Brain pericyte (primary cell): ENCODE measurements at regions not wholly inside any gene's neighbourhood (a gene's known extent, or its start where the extent isn't known, plus 50 kb on each side); places are given as distances from the start of the nearest gene placed in this dataset.
"Not testable (repeated sequence)": the region's sequence is repeated elsewhere in the genome, so short reads cannot be mapped to it uniquely, and the experiment has no call there.

Experiments used
- DNase-seq: peaks from one replicate; pipeline ENCODE4 v3.0.0-alpha.2; 2012; ENCODE audit warnings: low read depth, low spot score

DNA sequence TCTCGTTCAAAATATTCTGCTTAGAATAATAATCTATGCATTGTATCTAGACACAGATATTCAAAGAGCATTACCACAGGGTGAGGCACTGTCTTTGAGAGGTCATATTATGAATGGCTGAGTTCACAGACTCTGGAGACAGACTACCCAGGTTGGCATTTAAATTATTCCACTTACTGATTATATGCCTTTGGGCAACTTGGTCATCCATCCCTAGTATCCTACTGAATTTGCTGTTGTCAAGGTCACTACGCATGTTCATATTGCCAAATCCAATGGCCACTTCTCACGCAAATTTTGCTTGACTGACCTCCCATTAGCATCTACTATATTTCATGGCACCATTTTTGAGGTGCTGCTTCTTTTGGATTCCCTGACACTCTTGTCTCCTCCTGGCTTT lies 498.6 kb upstream of the TLE4 start:
- no peak for DNase-seq

DNA sequence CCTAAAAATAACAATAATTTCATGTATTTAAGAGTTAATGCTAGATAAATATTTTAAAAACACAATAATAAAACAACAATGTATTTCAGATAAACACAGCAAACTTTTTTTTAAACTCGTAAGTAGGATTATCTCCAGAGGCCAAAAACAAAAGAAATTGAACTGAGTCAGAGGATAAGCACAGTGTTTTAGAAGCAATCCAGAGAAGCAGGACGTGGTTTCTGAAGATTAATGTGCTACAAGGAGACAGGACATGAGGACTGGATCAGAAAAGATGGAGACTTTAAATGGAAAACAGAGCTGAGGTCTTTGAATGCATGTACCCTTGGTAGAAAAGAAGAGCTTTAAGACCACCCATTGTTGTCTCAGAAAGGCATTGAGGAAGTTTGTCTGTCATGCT lies 491.2 kb upstream of the TLE4 start:
- no peak for DNase-seq

DNA sequence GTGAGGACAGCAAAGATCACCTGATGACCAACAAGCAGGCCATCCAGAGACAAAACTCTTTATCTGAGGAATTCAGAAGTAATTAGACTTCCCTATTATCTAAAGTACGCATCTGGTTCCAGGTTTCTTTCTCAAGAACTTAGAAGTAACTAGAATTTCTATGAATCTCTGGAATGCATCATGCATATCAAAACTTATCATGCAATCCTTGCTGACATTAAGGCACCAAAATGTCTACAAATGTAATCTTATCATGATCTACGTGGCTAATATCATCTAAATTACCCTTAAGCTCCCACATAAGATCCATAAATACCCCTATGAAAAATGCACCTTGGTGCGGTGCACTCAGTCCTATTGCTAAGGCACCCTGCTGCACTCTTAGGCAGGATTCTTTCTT lies 488.1 kb upstream of the TLE4 start:
- no peak for DNase-seq

DNA sequence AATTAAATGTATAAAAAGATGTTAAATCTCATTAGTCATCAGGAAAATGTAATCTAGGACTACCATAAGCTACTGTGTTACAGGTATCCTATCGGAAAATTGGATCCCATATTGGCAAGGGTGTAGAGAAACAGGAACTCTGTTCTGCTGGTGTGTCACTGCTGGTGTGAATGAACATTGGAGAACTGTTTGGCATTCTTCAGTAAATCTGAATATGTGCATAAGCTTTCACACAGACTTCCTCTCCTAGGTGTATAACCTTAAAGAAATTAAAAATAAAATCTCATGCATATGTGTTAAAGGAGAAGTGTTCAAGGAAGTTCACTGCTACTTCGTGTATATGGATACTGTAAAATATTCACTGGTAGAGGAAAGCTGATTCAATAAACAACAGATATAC lies 484.6 kb upstream of the TLE4 start:
- no peak for DNase-seq

DNA sequence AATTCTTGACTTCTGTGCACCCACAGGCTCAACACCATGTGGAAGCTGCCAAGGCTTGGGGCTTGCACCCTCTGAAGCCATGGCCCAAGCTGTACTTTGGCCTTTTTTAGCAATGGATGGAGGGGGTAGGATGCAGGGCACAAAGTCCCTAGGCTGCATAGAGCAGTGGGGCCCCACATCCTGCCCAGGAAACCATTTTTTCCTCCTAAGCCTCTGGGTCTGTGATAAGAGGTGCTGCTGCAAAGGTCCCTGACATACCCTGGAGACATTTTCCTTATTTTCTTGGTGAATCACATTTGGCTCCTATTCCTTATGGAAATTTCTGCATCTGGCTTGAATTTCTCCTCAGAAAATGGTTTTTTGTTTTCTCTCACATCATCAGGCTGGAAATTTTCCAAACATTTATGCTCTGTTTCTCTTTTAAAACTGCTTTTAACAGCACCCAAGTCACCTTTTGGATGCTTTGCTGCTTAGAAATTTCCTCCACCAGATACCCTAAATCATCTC lies 482.7 kb upstream of the TLE4 start:
- DNase-seq, result no peak

DNA sequence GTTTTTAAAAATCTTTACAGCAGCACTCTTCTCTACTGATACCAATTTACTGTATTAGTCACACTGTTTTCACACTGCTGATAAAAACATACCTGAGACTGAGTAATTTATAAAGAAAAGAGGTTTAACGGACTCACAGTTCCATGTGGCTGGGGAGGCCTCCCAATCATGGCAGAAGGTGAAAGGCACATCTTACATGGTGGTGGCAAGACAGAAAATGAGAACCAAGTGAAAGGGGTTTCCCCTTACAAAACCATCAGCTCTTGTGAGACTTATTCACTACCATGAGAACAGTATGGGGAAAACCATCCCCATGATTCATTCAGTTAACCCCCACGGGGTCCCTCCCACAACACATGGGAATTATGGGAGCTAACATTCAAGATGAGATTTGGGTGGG lies 481.9 kb upstream of the TLE4 start:
- DNase-seq, result not testable (repeated sequence)

DNA sequence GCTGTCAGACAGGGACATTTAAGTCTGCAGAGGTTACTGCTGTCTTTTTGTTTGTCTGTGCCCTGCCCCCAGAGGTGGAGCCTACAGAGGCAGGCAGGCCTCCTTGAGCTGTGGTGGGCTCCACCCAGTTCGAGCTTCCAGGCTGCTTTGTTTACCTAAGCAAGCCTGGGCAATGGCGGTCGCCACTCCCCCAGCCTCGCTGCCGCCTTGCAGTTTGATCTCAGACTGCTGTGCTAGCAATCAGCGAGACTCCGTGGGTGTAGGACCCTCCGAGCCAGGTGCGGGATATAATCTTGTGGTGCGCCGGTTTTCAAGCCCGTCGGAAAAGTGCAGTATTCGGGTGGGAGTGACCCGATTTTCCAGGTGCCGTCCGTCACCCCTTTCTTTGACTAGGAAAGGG lies 468.5 kb upstream of the TLE4 start:
- not testable (repeated sequence) for DNase-seq

DNA sequence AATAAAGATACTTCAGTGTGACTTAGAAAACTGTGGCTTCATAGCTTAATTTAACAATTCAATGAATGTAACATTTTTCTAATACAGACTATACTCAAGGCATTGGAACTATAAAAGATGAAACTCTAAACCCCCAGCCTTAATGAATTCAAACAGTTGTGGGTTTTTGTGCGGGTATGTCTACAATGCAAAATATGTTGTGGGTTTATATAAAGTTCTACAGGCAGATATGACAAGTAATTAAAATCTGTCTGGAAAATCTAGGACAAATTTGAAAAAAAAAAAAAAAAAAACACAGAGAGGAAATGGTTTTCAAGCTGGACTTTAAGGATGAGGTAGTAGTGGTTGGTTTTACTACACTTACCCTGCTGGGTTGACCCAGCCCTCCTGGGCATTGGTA lies 467.5 kb upstream of the TLE4 start:
- DNase-seq, result no peak

DNA sequence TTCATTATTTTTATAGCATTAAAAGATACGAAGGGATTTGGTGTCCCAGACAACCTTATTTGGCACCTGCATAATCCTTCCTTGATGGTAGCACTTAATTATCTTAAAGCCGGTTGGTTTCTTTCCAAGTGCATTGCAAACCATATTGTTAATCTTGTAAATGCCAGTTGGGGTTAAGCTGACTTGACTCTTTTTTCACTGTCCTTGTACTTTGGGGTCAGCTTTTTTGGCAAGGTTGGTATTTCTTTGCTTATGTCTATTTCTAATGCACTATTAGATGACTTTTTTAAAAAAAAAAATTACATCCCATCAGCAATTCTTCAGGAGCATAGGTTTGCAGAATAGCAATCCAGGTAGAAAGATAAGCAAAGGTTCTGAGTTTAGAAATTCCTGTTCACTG lies 466.8 kb upstream of the TLE4 start:
- DNase-seq, result no peak

DNA sequence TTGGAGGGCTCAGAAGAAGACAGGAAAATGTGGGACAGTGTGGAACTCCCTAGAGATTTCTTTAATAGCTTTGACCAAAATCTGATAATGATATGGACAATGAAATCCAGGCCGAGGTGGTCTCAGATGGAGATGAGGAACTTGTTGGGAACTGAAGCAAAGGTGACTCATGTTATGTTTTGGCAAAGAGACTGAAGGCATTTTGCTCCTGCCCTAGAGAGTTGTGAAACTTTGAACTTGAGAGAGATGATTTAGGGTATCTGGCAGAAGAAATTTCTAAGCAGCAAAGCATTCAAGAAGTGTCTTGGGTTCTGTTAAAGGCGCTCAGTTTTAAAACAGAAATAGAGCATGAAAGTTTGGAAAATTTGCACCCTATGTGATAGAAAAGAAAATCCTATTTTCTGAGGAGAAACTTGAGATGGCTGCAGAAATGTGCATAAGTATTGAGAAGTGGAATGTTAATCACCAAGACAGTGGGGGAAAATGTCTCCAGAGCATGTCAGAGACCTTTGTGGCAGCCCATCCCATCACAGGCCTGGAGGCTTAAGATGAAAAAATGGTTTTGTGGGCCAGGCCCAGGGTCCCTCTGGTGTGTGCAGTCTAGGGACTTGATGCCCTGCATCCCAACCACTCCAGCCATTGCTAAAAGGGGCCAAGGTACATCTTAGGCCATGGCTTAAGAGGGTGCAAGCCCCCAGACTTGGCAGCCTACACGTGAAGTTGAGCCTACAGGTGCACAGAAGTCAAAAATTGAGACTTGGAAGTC lies 463.7 kb upstream of the TLE4 start:
- no peak for DNase-seq

DNA sequence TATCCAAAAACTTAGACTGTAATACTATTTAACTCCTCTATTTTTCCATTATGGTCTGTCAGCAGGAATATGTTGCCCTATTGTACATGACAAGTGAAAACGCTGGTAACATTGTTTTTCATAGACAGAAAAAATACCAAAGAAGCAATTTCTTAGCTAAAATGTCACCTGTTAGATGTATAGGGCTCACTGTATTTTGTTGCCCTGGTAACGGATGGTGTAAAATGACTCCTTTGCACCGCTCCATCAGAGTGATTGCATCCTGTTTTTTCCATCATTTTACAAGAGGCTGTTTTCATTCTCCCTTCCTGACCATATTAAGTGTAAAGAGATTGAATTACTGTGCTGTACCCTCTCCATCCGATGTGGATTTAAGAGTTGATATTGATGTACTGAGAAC lies 460.1 kb upstream of the TLE4 start:
- DNase-seq, result no peak

DNA sequence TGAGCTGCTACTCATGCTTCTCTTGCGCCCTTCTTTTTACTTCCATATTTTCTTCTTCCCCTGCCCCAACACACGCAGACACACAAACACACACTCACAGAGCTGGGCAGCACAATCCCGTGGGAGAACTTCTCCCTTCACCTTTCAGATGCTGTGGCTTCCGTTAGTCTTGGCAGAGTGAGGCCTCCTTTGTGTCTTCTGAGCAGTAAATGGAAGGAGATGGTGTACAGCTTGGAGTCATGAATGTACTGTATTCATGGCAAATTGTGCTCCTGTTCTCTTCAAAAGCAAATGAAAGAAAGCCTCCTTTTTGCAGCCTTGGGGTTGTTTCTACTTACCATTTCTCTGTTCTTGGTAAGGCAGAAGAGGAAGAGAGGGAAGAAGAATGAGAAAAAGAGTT lies 456.6 kb upstream of the TLE4 start:
- DNase-seq, result no peak

DNA sequence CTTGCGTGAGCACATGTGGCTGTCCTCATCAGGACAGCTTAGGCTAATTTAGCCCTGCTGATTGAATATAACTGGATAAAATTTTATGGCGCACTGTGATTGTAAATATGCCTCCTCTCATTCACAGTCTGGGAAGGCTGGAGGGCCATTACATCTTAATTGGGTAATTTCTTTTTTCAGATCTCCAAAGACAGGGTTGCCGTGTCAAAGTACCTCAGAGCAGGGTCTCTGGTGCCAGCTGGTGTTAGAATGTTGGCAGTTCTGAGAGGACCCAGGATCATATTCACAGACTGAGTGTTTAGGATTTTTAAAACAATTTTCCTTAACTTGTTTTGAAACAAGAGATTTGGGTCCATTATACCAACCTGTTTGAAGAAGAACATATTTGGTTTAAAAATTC lies 455.7 kb upstream of the TLE4 start:
- DNase-seq, result no peak

DNA sequence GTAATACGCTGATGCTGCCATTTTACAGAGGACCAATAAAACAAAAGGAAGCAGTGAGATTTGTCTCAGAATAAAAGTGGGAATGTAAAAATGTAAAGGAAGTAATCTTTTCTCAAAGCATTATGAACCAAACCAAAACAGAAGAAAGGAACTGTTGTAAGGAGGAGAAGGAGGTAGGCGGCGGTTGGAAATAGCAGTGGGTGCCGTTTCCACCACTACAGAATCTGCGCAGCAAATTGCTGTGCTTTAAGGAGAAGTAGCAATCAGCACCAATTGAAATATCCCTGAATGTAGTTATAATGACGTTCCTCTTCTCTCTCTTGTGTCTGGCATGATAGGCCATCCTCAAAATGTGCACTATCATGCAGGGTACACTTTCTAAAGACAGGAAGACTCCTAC lies 455.1 kb upstream of the TLE4 start:
- DNase-seq, result no peak

DNA sequence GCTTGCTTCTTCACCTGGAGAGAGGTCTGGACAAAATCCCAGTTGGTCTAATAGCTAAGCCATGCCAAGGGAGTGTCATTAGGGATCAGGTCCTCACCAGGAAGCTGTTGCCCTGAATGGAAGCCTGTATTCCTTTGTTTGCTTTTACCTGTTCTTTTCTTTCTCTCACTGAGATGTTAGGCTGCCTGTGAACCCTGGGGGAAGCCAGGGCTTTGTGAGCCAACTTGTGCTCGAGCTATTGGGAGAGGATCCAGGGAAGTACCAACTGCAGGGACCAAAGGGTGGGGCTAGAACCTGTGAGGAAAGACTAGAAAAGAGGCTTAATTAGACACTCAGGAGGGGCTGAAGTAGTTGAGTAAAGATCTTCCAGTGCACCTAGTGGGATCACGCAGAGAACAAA lies 451.2 kb upstream of the TLE4 start:
- no peak for DNase-seq

DNA sequence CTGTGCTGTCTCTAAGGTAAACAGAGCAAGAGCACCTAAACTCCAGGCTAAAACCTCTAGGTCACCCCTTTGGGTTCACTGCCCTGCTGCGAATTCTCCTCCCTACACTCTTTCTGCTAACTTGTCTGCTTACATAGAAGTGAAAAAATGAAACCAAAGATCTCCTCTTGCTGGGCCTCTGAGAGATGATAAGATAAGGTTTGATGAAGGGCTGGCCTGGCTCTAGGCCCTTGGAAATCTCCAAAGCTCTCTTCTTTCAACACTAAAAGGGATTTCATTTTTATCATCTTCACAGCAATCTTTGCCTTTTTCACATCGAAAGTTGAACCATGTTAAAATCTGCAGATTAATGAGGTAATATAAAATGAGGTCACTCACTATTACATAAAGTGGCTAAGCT lies 450.8 kb upstream of the TLE4 start:
- no peak for DNase-seq

DNA sequence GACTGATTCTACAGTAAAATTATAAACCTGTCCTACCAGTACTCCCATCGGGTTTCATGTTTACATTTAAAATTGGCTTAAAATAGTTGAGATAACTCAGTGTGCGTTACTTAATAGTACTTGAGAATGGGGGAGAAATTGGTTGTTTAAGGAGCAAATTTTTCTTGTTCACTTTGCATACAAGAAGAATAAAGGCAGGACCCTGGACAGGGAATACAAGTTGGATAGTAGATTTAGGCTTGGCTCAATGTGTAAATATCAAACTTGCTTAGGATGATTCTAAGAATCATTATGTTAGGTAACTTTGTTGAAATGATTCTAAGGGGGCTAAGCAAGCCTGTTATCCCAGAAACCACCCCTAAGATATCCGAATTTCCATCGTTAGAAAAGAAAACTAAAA lies 448.4 kb upstream of the TLE4 start:
- no peak for DNase-seq

DNA sequence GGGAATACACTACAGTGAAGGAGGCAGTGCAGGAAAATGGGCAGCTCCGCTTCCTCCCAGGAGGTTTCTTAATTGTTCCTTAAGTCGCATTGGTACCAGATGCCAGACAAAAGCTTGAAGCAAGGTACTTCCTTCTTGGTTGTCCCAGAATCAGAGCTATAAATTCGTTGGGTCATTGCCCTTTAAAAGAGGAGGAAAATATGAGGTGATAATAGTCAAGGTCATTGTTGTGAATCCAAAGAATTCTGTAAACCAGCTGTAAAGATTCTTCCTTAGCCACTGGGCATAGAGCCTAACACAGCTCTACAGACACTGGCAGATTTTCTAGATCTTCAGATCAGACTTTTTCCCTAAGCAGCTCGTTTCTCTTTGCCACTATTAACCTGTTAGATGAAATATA lies 444.1 kb upstream of the TLE4 start:
- no peak for DNase-seq

DNA sequence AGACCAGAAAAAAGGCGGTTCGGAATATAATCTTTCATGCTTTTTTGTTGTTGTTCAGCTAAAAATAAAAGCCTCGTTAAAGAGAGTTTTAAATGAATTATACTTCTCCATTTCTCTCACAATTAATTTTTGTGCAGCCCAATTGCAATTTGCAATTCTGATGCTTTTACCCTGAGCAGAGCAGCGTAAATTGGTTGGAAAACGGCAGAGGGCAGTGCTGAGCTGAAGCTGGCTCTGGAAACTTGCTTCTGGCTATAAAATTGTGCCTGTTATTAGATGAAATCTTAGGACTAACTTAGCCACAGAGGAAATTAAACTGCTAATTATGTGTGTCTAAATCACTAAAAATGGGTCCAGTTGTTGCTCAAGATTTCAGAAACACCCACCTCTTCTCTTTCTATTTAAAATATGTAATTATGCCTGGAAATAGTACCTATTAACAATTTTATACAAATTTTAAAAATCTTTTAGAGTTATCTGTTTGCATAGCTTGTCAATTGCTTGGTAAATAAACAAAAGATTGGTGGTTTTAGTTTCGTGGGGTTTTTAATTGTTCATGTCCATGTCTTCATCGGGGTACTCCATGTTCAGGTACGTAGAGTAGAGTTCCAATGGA lies 441.8 kb upstream of the TLE4 start:
- DNase-seq, result peak; percentile 10

DNA sequence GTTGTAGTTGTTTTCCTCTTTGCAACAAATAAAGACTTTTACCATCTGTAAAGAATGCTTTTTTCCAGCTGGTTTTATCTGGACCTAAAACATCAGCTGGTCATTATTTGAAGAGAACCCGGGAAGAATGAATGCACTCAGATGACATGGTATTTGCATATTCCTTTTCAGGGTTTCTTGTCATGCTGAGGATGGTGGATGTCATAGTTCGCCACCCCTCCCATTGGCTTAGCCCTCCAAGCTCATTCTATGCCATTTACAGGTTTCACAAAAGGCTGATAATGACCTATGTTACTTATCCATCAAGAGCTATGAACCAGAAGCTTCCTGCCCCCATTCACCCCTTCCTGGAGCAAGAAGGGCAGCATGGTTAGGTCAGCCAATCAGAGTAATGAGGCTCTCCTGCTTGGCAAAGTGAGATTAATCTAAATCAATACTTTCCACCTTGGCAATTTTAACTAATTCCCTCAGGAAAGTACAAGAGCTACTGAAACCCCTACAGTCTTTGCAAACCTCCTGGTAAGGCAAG lies 440.5 kb upstream of the TLE4 start:
- DNase-seq, result no peak

DNA sequence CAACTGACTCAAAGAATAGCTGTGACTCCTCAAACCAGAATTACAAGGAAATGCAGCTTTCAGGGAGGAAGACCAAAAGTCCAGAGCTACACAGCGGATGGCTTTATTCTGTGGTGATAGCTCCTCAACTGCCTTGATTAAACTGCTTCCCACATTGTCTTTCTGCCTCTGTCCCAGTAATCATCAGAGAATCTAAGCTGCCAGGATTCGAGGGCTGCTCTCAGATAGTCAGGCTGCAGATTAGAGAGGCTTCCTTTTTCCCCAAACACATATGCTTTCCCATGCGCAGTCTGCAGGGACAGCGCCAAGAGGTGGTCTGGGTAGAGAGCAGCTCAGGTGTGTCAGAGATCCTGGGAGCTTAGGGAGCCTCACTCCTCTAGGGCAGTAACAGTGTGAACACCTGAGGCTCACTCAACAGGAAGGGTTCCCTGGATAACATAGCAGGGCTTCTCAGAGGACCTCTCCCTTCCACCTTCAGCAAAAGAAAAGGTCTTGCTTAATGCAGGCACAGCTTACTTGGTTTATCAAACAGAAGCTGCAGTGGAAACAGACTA lies 439.9 kb upstream of the TLE4 start:
- DNase-seq, result no peak

DNA sequence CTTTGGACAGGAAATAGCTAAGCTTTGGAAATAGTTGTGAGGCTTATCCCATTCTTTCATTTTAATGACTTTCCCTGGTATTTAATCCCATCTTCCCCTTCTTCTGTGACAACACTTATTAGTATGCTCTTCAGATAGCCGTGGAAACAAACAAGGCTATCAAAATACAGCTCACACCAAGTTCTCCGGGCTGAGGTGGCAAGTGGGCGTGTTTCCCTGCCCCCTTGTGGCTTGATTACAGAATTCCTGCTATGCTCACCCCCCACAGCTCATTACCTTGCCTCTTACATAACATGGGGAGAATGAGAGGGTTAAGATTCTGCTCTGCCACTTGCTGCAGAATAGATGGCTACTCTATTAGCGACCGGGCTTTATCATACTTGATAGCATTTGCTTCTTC lies 437.1 kb upstream of the TLE4 start:
- DNase-seq, result no peak
